ENCODE measurements at regions not wholly inside any gene's neighbourhood (a gene's known extent, or its start where the extent isn't known, plus 50 kb on each side); places are given as distances from the start of the nearest gene placed in this dataset.

DNA sequence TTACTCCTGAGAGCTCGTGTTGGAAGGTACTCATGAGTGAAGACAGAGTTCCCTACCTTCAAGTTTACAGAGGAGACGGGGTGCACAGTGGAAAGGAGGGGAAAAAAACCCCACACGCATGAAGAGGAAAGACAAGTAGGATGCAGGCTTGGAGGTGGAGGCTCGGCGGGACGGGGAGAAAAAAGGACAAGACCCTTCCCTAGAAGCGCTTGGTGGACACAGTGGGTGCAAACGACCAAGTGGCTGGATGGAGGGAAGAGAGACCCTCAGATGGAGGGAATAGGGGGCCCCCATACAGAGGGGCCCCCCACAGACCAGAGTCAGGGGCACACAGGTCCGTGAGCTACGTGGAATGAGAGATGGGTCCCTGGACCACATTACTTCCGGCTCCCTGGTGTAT, 380.1 kb downstream of the SHANK2 start (continued):
- TF ChIP-seq ETS1 (CRISPR knock-in tag; IDR thresholded peaks at IDR 0.05) (no peak), RCOR2 (CRISPR knock-in tag; IDR thresholded peaks at IDR 0.05) (no peak)

DNA sequence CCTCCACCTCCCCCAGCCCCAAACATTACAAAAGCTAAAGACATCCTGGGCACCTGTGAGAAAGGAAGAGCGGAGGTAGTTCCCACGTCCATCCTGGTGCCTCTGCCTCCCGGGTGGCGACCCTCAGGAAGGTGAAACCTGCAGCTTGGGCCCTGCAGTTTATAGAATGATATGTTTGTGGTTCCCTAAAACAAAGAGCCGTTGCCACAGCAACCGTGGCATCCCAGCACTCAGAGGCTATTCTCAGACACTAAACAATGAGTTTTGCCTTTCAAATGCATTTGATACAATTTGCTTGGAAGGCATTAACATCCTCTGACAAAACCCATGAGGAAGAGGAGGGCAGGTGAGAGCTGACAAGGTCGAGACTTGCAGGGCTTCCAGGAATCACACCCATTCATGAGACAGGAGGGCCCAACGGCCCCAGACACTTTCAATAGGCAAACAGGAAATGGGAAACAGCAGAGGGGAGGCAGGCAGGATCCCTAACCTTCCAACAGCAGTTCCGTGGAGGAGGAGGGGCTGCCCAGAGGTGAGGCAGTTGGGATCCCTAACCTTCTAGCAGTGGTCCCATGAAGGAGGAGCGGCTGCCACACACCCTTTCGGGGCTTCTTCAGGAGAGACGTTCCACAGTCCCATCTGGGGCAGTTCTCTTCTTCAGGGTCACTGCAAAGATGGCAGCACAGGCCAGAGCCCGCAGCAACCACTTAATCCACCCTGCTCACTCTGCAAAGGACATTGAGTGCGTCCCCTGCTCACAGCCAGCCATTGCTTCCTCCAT, 379.2 kb downstream of the SHANK2 start:
- no peak overlapping the region for H3K4me2 ChIP-seq (ENCODE audit: low read depth, low read length)
- FAIRE-seq (no peak), DNase-seq (ENCODE audit: low spot score) (no peak), ATAC-seq (no peak)
- intact Hi-C loops (cut with micrococcal nuclease; ENCODE audit: unreplicated experiment) = no loop called here
- no peak overlapping the region for H2AFZ ChIP-seq (ENCODE audit: low read length)
- TF ChIP-seq ZBTB14 (CRISPR knock-in tag; IDR thresholded peaks at IDR 0.05) = no peak
- TF ChIP-seq ZNF75D (CRISPR knock-in tag; IDR thresholded peaks at IDR 0.05; ENCODE audit: borderline replicate concordance) = no peak
- TF ChIP-seq IRX3 (CRISPR knock-in tag; IDR thresholded peaks at IDR 0.05; ENCODE audit: borderline replicate concordance, low read depth) = no peak
- no peak for TF ChIP-seq ZNF256 (CRISPR knock-in tag; conservative IDR thresholded peaks at IDR 0.05)
- TF ChIP-seq CAMTA2 (CRISPR knock-in tag; IDR thresholded peaks at IDR 0.05; ENCODE audit: borderline replicate concordance) = no peak
- no peak for TF ChIP-seq ZNF382 (CRISPR knock-in tag; IDR thresholded peaks at IDR 0.05; ENCODE audit: borderline replicate concordance)
- no peak for TF ChIP-seq SRF (IDR thresholded peaks at IDR 0.05; ENCODE audit: low read depth, low read length)
- TF ChIP-seq NFKBIZ (CRISPR knock-in tag; IDR thresholded peaks at IDR 0.05) = no peak
- H3K79me2 ChIP-seq (ENCODE audit: insufficient read depth, low read length) = no peaks in the 10 kb centered on the region
- in situ Hi-C loops (cut with HindIII; ENCODE audit: extremely low pct_ligation_motif_present, low pct_unique_long_range_greater_than_20kb) = no loop called here
- CTCF ChIA-PET (ENCODE audit: low intra/inter-chr PET ratio, low total read pairs) = no interaction called here
- H3K36me3 ChIP-seq (replicated peaks in 1 of 2; ENCODE audit: control insufficient read depth in 1 of 2, insufficient read depth in 2 of 2, low read length in 2 of 2) = peaks cover 7 to 14% of the 10 kb centered on the region in 2 experiments; a peak in 4 of 5 replicates
- H3K9me3 ChIP-seq (ENCODE audit: low read length) = no peaks in the 10 kb centered on the region
- H3K27ac ChIP-seq (ENCODE audit: extremely low read length, insufficient read depth, low read length) = no peak overlapping the region
- no peaks in the 10 kb centered on the region for H3K27me3 ChIP-seq (ENCODE audit: control insufficient read depth in 1 of 2, insufficient read depth in 2 of 2, low read length in 2 of 2)
- POLR2A ChIA-PET = no interaction called here
- peaks cover 35% of the 10 kb centered on the region for H4K20me1 ChIP-seq (ENCODE audit: insufficient read depth, low read length)
- no peak overlapping the region for H3K9ac ChIP-seq (ENCODE audit: insufficient read depth, low read depth, low read length)
- WGBS (ENCODE audit: low lambda C conversion rate) = 97% methylated on average over 13 of the region's 14 CpGs
- no TSS peak for BruUV-seq (replicated peaks)
- H3K4me1 ChIP-seq (ENCODE audit: insufficient read depth, low read length) = no peaks in the 10 kb centered on the region
- H3K4me3 ChIP-seq (replicated peaks in 1 of 3; ENCODE audit: insufficient read depth in 1 of 3, low read depth in 2 of 3, low read length in 3 of 3) = no peak overlapping the region
